H1 (cell line): ENCODE measurements at regions not wholly inside any gene's neighbourhood (a gene's known extent, or its start where the extent isn't known, plus 50 kb on each side); places are given as distances from the start of the nearest gene placed in this dataset.

ENCODE experiments used
- CTCF ChIA-PET: fragments of 300-600 bp; sonication (Branson Sonifier 250); formaldehyde crosslinking; loops from one replicate; lab custom pipeline; 2021; ENCODE audit not compliant: partially characterized antibody; lab: Charles Lee
- POLR2A ChIA-PET: fragments of 300-600 bp; sonication (Branson Sonifier 250); formaldehyde crosslinking; loops from one replicate; lab custom pipeline; 2021; ENCODE audit warnings: inconsistent platforms; ENCODE audit not compliant: partially characterized antibody; lab: Charles Lee
- DNase-seq, 2 experiments: peaks; one replicate each; pipeline versions ENCODE4 v3.0.0 to v3.0.0-alpha.2; 2010 to 2022; ENCODE audit warnings: low spot score in 2 of 2, low read depth in 1 of 2, mixed read lengths in 1 of 2
- FAIRE-seq: peaks from 2 replicates; lab custom pipeline; 2011; peaks lifted over from hg19 to GRCh38; lab: Jason Lieb, UNC
- H2AFZ ChIP-seq: 2 replicates; pipeline ENCODE4 v1.8.1; 2012; ENCODE audit warnings: low read length, inconsistent platforms
- H2AK5ac ChIP-seq: 2 replicates; pipeline ENCODE4 v1.6.1; 2013; ENCODE audit warnings: low read depth, low read length
- H2BK120ac ChIP-seq: replicated peaks from 2 replicates; pipeline ENCODE3; 2013; ENCODE audit warnings: low read depth, low read length, inconsistent platforms
- H2BK12ac ChIP-seq: 2 replicates; pipeline ENCODE4 v1.6.1; 2013; ENCODE audit warnings: low read depth, low read length
- H2BK15ac ChIP-seq: 2 replicates; pipeline ENCODE4 v1.6.1; 2013; ENCODE audit warnings: low read length
- H2BK20ac ChIP-seq: 2 replicates; pipeline ENCODE4 v1.6.1; 2013; ENCODE audit warnings: low read length
- H2BK5ac ChIP-seq: 2 replicates; pipeline ENCODE4 v1.6.1; 2013; ENCODE audit warnings: low read depth, low read length
- H3K14ac ChIP-seq: 2 replicates; pipeline ENCODE4 v1.6.1; 2013; ENCODE audit warnings: inconsistent platforms; ENCODE audit not compliant: insufficient read length
- H3K18ac ChIP-seq: 2 replicates; pipeline ENCODE4 v1.6.1; 2013; ENCODE audit warnings: low read length; ENCODE audit errors: extremely low read depth
- H3K23ac ChIP-seq: 2 replicates; pipeline ENCODE4 v1.6.1; 2013; ENCODE audit warnings: inconsistent platforms; ENCODE audit not compliant: insufficient read length
- H3K23me2 ChIP-seq: 2 replicates; pipeline ENCODE4 v1.6.1; 2013; ENCODE audit warnings: low read depth, low read length
- H3K27ac ChIP-seq: 2 replicates; pipeline ENCODE4 v1.6.1; 2011; ENCODE audit warnings: low read depth, low read length, inconsistent platforms
- H3K27me3 ChIP-seq, 4 experiments: replicated peaks in 1 of 4; 1 replicate in 1 of 4; 2 replicates in 3 of 4; pipeline versions ENCODE4 v1.6.1 to v1.8.1; 2011 to 2013; ENCODE audit warnings: low read length in 3 of 4, mild to moderate bottlenecking in 3 of 4, inconsistent platforms in 2 of 4, mixed read lengths in 2 of 4, moderate library complexity in 1 of 4; ENCODE audit not compliant: control insufficient read depth in 3 of 4, insufficient read depth in 3 of 4; ENCODE audit errors: extremely low read depth in 1 of 4
- H3K36me3 ChIP-seq, 4 experiments: 2 replicates each; pipeline versions ENCODE4 v1.6.1 to v1.8.1; 2011 to 2013; ENCODE audit warnings: mild to moderate bottlenecking in 4 of 4, low read length in 3 of 4, moderate library complexity in 2 of 4, control low read depth in 1 of 4, inconsistent platforms in 1 of 4; ENCODE audit not compliant: insufficient read depth in 4 of 4, control insufficient read depth in 2 of 4
- H3K4ac ChIP-seq: replicated peaks from 2 replicates; pipeline ENCODE3; 2013; ENCODE audit warnings: low read length, low read depth, mixed read lengths, inconsistent platforms; ENCODE audit not compliant: insufficient read length
- H3K4me1 ChIP-seq, 4 experiments: replicated peaks in 1 of 4; 1 replicate in 1 of 4; 2 replicates in 3 of 4; pipeline versions ENCODE4 v1.6.1 to v1.8.1; 2011 to 2013; ENCODE audit warnings: low read length in 3 of 4, inconsistent platforms in 2 of 4, mixed read lengths in 1 of 4; ENCODE audit not compliant: insufficient read depth in 4 of 4, control insufficient read depth in 3 of 4
- H3K4me2 ChIP-seq, 2 experiments: 2 replicates each; pipeline versions ENCODE4 v1.6.1 to v1.8.1; 2011 to 2013; ENCODE audit warnings: low read depth in 2 of 2, low read length in 2 of 2, control low read depth in 1 of 2, inconsistent platforms in 1 of 2, mild to moderate bottlenecking in 1 of 2; ENCODE audit not compliant: insufficient read depth in 1 of 2
- H3K4me3 ChIP-seq, 4 experiments: fragments of 200-600, 300-600 bp in 1 of 4; sonication (generic), shearing (Covaris generic), sonication (Bioruptor Twin) in 1 of 4; 2 replicates each; pipeline versions ENCODE4 v1.5.1 to v1.8.1; 2011 to 2016; ENCODE audit warnings: low read length in 4 of 4, low read depth in 3 of 4, control low read depth in 2 of 4, inconsistent platforms in 2 of 4, mild to moderate bottlenecking in 2 of 4, mixed read lengths in 1 of 4, moderate library complexity in 1 of 4; ENCODE audit not compliant: insufficient read depth in 2 of 4; ENCODE audit errors: extremely low read depth in 1 of 4
- H3K56ac ChIP-seq: replicated peaks from 2 replicates; pipeline ENCODE3; 2013; ENCODE audit warnings: low read depth, mild to moderate bottlenecking, mixed read lengths, low read length, inconsistent platforms; ENCODE audit not compliant: insufficient read length
- H3K79me1 ChIP-seq: 2 replicates; pipeline ENCODE4 v1.6.1; 2013; ENCODE audit warnings: low read depth, low read length, control low read depth
- H3K79me2 ChIP-seq, 2 experiments: 2 replicates each; pipeline versions ENCODE4 v1.6.1 to v1.8.1; 2012 to 2013; ENCODE audit warnings: low read length in 2 of 2, mild to moderate bottlenecking in 2 of 2, inconsistent platforms in 1 of 2; ENCODE audit not compliant: insufficient read depth in 2 of 2, control insufficient read depth in 1 of 2
- H3K9ac ChIP-seq, 4 experiments: replicated peaks in 1 of 4; 1 replicate in 1 of 4; 2 replicates in 3 of 4; pipeline versions ENCODE4 v1.6.1 to v1.8.1; 2011 to 2013; ENCODE audit warnings: low read depth in 3 of 4, low read length in 3 of 4, control low read depth in 2 of 4, mild to moderate bottlenecking in 2 of 4, moderate library complexity in 2 of 4, inconsistent platforms in 1 of 4; ENCODE audit errors: extremely low read depth in 1 of 4
- H3K9me3 ChIP-seq, 2 experiments: 2 replicates each; pipeline versions ENCODE4 v1.6.1 to v1.8.1; 2012 to 2013; ENCODE audit warnings: mild to moderate bottlenecking in 2 of 2, moderate library complexity in 2 of 2, control low read depth in 1 of 2, inconsistent platforms in 1 of 2, low read depth in 1 of 2, low read length in 1 of 2, mixed read lengths in 1 of 2; ENCODE audit not compliant: insufficient read depth in 2 of 2
- H4K20me1 ChIP-seq, 2 experiments: replicated peaks in 1 of 2; 2 replicates each; pipeline versions ENCODE3 to v1.8.1; 2011 to 2013; ENCODE audit warnings: inconsistent platforms in 2 of 2, low read length in 2 of 2, mild to moderate bottlenecking in 1 of 2; ENCODE audit not compliant: insufficient read depth in 2 of 2, control insufficient read depth in 1 of 2
- H4K5ac ChIP-seq: 2 replicates; pipeline ENCODE4 v1.6.1; 2013; ENCODE audit warnings: low read length, low read depth, mixed read lengths, inconsistent platforms; ENCODE audit not compliant: insufficient read length
- H4K8ac ChIP-seq: 2 replicates; pipeline ENCODE4 v1.8.0; 2013; ENCODE audit warnings: mild to moderate bottlenecking, moderate library complexity, low read length, inconsistent platforms; ENCODE audit not compliant: insufficient read depth; ENCODE audit errors: extremely low read depth
- H4K91ac ChIP-seq: replicated peaks from 2 replicates; pipeline ENCODE3; 2013; ENCODE audit warnings: low read length, mixed read lengths, inconsistent platforms; ENCODE audit not compliant: insufficient read length
- CEBPB ChIP-seq: IDR thresholded peaks from 2 replicates; pipeline ENCODE4 v1.6.1; 2012; ENCODE audit warnings: low read depth, low read length
- CTBP2 ChIP-seq: IDR thresholded peaks from 2 replicates; pipeline ENCODE4 v1.7.0; 2011; ENCODE audit warnings: borderline replicate concordance, mild to moderate bottlenecking, moderate library complexity, mixed read lengths, low read length; ENCODE audit not compliant: insufficient read depth, insufficient read length
- EZH2 ChIP-seq: fragments of 200-600 bp; sonication (generic); IDR thresholded peaks from 2 replicates; pipeline ENCODE4 v1.7.1; 2012; ENCODE audit warnings: low read depth, mild to moderate bottlenecking, moderate library complexity, low read length, inconsistent platforms; ENCODE audit not compliant: severe bottlenecking
- KDM1A ChIP-seq: fragments of 200-600, 300-600 bp; sonication (generic); IDR thresholded peaks from 2 replicates; pipeline ENCODE4 v1.7.1; 2016; ENCODE audit warnings: mild to moderate bottlenecking, low read length, borderline replicate concordance
- SIRT6 ChIP-seq: IDR thresholded peaks from one replicate; pipeline ENCODE4 v1.7.1; 2012; ENCODE audit warnings: low read length, inconsistent platforms
- TAF7 ChIP-seq: optimal IDR thresholded peaks from 2 replicates; pipeline ENCODE3; 2011; ENCODE audit warnings: low read depth, mild to moderate bottlenecking, inconsistent platforms, low read length, moderate library complexity, borderline replicate concordance
- ZNF274 ChIP-seq: IDR thresholded peaks from 2 replicates; pipeline ENCODE4 v1.7.0; 2012; ENCODE audit warnings: low read length, borderline replicate concordance; ENCODE audit errors: extremely low read depth
- WGBS, 2 experiments: shearing (Covaris generic) in 1 of 2; methylation state at CpG; one replicate each; pipeline versions ENCODE4 v1.1.6 to v1.1.7; 2013 to 2015; ENCODE audit warnings: low lambda C conversion rate in 2 of 2, mixed read lengths in 2 of 2, inconsistent platforms in 1 of 2, low coverage in 1 of 2, missing lambda C conversion rate in 1 of 2; ENCODE audit not compliant: insufficient replicate concordance in 2 of 2, insufficient coverage in 1 of 2, insufficient read length in 1 of 2; ENCODE audit errors: extremely low coverage in 1 of 2, missing lambda C conversion rate in 1 of 2; 5-methylcytosine and 5-hydroxymethylcytosine counted together

- Histone ChIP-seq H3K4ac (no peak overlapping the region), H3K4me1 (no peaks in the 10 kb centered on the region), H3K56ac (no peak overlapping the region), H2BK15ac (no peak overlapping the region), H2BK12ac (no peak overlapping the region), H2BK120ac (no peak overlapping the region), H3K4me2 (no peak overlapping the region), H3K9ac (no peak overlapping the region), H3K23ac (no peak overlapping the region), H2BK5ac (no peak overlapping the region), H3K23me2 (0 out of 2 replicates have a peak, but pooled peaks cover 2% of the 10 kb centered on the region), H3K9me3 (no peaks in the 10 kb centered on the region), H2BK20ac (no peak overlapping the region), H2AFZ (no peak overlapping the region), H3K79me2 (no peaks in the 10 kb centered on the region), H3K27me3 (no peaks in the 10 kb centered on the region), H2AK5ac (no peak overlapping the region), H4K5ac (no peak overlapping the region), H4K20me1 (no peaks in the 10 kb centered on the region), H4K91ac (no peak overlapping the region), H3K14ac (no peak overlapping the region), H3K27ac (no peak overlapping the region)
- POLR2A ChIA-PET, result no interaction called here
- CTCF ChIA-PET, result interaction anchor here (0.6 to 0.7 kb wide), 2 partner anchors 13 to 215 kb away, joined by 3 read pairs; no protein-coding TSS in a partner anchor
- TF ChIP-seq ZNF274 (no peak), TAF7 (no peak), CEBPB (no peak), SIRT6 (no peak), KDM1A (no peak), CTBP2 (no peak), EZH2 (no peak)
- TF ChIP-seq, all 59 proteins: peak for 0
- Histone ChIP-seq H3K79me1 (no peaks in the 10 kb centered on the region), H3K4me3 (no peak overlapping the region), H4K8ac (no peak overlapping the region), H3K18ac (no peak overlapping the region), H3K36me3 (no peaks in the 10 kb centered on the region)
- no peak for FAIRE-seq
- 88% methylated on average over 4 of the region's 4 CpGs; no CpG with 5 or more reads in 1 of the 2 experiments for WGBS, 2 experiments
- DNase-seq, result no peak
Measured at GRCh38 chr5:68057191-68057590, 158.4 kb upstream of the PIK3R1 start.
